HPDE6-E6E7 (cell line): ENCODE measurements at regions not wholly inside any gene's neighbourhood (a gene's known extent, or its start where the extent isn't known, plus 50 kb on each side); places are given as distances from the start of the nearest gene placed in this dataset.
A peak's percentile ranks its signal among the peaks of the same experiment; 100 is the strongest.

ENCODE experiments used
- DNase-seq: peaks from one replicate; pipeline ENCODE4 v3.0.0; 2011; ENCODE audit warnings: missing footprints; ENCODE audit errors: extremely low spot score

DNA sequence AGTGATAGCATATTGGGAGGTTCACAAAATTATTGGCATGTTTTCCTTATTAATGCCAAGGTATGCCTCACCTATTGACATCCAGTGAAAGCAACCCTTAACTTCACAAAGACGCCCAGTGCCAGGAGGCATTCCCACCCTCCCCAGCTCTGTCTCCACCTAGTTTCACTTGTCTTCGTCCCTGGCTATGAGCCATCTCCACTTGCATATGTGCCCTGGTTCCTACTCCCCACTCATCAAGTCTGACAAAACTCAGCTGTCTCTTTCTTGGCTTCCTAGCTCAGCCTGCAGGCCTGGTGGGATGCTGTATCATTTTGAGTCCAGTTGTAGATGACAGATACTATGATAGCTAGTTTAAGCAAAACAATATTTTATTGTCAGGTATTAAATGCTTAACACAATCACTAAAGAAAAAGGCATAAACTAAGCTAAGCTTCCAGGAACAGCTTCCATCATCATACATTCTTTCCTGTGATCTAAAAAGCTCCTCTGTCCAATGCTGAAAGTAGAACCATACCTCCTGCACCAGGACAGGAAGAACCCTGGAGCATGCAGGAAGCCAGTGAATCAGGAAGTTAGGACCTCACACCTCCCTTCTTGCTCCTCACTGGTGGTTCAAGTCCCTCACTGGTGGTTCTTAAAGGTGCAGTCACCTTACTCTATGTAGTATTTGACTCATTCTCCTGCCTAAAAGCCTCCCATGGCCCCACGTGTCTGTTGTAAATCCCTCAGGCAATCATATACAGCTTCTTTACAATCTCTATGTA lies 410.3 kb upstream of the RASGEF1B start:
- no peak for DNase-seq

DNA sequence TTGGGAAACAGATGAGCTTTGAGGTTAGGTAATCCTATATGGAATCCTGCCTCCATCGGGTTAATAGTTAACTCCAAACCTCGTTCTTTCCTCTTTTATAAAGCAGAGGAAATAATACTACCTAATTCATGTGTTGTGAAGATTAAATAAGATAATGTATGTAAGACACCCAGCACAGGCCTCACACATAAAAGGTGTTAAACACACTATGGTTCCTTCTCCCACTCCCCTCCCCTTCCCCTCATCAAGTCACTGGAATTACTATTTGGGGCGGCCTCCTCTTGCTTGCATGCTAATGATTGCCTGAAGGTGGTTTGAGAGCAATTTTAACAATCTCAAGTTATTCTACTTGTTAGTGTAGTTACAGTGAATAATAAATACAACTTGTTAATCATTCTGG lies 404.4 kb upstream of the RASGEF1B start:
- no peak for DNase-seq

DNA sequence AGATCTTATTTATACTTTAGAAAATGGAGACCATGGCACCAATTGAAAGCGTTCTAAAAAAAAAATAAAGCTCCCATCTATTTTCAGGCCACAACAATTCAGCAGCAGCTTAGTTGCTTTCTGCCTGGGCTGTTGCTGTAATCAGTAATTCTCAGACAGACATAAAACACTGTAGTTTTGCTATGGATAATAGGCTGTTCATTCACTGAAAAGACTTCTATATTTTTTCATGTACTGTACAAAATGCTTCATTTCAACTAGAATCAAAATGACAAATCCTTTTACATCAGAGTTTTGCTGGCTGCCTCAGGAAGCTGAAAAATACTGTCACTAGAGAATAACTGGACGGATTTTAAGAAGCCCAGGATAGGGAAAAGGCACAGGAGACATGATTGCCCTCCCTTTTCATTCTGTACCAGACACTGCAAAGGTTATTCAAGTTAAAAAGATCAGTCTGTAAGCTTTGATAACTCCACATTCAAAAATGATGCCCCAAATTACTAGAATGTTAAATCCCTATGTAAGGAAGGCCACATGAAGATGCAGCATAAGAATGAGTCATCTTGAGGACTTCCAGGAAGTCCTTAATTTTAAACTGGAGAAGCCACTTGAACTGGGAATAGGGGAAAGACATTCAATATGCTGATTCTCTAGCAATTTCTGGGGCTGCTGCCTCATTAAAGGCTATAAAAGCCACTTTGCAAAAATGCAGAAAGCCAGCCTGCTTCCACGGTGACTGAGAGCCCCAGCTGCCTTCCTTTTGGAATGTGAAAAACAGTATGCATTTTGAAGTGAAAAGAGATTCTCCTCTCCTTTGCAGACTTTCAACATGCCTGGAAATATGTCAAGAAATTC lies 403.2 kb upstream of the RASGEF1B start:
- DNase-seq, result no peak

DNA sequence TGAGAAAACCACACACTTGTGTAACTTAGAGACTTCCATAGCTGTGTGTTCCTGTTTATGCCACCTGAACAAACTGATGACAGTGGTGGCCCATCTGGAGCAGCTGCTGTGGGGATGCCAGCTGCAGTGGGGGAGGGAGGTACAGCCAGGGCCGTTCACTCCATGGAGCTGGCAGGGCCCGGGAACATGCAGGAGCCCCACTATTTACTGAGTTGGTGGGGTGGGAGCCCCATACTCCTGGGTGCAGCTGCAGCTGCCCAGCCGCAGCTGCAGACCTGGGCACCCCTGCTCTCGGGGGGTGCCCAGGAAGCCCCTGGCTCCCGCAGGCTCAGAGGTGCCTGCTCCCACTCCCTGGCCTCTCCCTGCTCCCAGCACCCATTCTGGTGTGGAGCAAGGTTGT lies 398.6 kb upstream of the RASGEF1B start:
- no peak for DNase-seq

DNA sequence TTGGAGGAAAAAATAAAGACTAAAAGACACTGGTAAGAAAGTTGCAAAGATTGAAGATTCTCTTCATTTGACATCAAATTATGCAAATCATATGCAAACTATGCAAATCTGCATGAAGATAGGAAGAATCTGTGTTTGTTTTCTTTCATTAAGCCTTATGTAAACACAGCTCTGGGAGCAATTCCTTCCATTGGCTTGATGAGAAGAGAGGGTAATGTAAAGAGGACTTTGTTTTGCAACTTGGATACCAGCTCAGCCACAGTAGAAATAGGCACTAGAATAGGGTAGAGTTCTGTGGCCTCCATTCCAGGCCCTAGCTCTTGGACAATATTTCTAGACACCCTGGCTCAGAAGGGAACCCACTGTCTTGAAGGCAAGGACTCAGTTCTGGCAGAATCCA lies 388.4 kb upstream of the RASGEF1B start:
- DNase-seq, result no peak

DNA sequence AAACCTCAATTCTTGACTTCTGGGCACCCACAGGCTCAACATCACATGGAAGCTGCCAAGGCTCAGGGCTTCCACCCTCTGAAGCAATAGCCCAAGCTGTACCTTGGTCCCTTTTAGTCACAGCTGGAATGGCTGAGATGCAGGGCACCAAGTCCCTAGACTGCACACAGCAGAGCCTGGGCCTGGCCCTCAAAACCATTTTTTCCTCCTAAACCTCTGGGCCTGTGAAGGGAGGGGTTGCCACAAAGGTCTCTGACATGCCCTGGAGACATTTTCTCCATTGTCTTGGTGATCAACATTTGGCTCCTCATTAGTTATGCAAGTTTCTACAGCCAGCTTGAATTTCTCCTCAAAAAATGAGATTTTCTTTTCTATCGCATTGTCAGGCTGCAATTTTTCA lies 382.7 kb upstream of the RASGEF1B start:
- no peak for DNase-seq

DNA sequence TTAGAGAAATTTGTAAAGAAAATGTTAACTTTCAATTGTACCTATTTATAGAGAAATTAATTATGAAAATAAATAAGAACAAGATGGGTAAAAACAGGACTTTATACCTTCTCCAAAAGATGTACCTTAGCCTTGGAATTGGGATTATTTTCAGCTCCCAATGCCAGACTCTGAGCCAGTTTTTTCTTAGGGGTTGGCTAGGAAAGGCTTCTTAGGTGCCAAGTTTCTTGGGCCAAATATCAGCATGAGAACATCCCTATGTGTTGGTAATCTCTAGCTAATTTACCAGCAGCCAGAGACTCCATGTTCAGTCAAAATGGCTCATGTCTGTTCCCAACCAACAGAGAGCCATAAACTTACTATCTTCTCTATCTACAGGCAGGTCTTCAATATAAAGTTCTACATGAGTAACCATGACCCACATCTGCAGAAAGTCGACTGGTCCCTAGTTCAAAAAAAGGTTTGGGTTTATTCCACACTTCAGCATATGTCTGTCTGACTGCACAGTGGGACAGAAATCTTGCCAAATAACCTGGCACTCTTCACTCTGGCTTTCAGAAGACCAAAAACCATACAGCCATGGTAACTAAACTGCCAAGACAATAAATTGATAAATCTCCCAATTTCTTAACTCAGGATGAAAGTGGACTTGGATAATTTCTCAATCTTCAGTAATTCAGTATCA lies 380.5 kb upstream of the RASGEF1B start:
- DNase-seq, result no peak

DNA sequence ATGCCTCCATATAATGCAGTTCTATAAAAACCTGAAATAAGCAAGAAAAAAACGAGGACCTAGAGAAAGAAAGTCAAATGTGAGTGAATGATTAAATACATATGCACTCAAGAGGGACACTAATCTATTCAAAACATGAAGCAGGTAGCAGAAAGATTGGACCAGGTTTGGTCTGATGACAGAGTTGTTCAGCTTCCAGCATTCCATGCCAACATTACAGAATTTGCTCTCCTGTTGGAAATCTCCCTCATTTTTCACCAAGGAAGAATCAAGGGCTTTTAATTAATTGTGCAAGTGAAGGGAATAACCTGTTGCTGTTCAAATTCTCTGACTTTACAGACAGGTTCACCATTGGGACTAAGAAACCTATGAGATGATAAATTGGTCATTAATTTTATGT lies 379.0 kb upstream of the RASGEF1B start:
- no peak for DNase-seq

DNA sequence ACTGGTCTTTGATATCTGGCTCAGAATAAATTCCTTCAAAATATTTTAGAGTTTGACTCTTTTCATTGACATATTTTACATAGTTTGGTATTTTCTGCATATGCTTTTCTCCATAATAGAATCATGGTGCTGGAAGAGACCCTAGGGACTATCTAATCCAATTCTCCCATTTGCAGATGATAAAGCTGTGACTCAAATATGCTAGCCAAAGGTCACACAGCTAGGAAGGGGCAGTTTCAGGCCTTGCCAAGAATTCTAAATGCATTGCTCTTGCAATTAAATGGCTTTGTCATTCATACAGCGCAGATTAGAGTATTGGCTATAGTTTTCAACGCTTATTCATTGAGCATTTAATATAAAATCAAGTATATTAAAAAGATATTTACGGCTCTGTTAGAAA lies 374.1 kb upstream of the RASGEF1B start:
- DNase-seq, result no peak

DNA sequence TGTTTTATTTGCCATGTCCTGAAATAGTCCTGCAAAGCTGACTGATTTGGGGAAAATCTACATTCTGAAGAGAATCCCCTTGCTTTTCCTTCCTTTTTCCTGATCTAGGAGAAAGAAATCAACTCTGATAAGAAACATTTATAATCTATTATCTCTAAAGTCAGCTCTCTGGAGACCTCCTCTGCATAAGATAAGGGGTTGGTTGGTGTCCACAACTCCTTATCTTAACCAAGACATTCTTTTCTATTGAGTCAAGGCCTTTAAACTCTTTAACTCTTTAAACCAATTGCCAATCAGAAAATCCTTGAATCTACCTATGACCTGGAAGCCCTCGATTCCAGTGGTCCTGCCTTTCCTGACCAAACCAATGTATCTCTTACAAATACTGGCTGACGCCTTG lies 373.6 kb upstream of the RASGEF1B start:
- DNase-seq, result no peak

DNA sequence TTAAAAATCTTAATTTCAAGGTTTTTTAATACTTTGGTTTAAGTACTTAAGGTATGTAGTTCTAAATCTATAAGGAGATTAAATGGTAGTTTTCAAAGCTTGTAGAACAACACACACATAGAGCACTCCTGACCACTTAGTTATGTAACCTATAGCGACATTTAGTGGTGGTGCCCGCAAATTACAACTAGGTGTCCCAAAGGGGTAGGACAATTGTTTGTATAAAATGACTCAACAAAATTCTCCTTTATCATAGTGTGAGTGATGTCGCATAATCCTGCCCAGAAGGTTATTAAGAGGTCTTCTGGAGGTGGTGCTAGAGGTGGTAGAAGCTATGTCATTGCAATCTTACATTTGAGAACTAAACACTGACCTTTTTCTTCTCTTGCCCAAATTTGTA lies 373.0 kb upstream of the RASGEF1B start:
- DNase-seq, result peak; percentile 50

DNA sequence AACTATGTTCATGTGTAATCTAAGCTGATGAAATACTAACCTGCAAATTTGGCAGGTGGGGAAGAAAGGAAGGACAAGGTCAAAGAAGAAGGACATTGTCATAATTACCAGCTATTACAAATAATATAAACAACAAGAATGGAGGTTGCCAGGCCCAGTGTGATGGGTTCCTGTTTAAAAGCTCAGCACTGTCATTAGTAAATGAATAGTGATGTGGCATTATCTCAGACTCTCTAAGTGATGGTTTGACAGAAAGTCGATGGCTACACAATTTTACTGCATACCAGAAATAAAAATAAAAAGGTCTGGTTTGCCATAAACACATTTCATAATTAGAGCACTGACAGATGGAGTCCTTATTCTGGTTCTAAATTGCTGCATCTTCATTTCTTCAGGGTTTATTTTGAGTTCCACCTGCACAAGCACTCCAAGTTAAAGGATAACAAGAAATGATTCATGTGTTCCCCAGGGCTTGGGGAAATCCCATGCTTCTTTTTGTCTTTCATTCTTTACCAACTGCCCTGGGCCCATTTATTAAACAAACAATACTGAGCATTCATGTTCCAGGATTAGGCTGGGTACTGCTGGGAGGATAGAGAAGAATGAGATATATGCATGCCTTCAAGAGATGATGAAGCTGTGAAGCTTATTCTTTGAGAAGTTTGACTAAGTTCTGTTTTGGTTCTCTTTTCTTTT lies 367.8 kb upstream of the RASGEF1B start:
- no peak for DNase-seq

DNA sequence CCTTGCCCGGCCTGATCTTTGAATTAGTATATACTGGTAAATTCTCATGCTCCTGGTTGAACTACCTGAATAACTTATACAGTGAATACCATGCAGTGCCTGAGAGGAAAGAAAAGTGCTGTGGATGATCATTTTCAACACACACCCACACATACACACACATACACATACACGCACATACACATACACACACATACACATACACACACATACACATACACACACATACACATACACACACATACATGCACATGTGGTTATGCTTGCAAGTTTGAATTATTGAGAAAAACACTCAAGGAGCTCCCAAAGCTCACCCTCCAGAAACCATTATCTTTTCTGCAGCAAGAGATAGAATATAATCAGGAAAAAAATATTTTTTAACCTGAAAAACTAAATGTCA lies 366.9 kb upstream of the RASGEF1B start:
- DNase-seq, result no peak

DNA sequence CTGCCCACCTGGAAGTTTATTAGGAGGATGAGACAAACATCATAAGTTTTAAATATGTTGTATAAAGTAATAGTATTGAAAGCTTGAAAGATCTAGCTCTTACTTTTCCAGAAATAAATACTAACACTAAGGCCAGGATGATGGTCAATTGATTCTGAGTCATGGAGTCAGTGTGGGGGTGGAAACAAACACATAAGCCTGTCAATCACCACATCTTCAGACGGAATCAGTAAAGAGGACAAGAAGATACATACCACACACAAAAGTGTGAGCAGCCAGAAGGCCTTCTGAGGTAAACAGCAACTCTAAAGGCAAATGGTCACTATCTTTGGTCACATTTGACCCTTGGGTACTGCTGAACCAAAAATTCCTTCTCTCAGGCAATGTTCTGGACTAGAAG lies 365.0 kb upstream of the RASGEF1B start:
- no peak for DNase-seq

DNA sequence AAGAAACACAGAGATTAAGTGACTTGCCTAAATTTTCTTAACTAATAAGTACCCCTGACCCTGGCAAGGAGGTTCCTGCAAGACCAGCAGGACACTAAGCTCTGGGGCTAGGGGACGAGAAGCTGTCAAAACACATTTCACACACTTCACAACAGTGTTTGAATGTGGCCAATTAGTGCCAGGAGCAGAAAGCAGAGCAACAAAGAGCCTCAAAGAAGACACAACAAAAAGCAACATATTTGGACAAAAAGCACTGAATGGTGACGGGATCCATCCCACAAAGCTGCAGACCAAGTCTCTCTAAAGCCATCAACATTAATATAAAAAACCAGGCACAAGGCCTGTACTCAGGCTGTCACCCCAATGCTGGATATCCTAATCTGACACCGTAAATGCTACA lies 361.9 kb upstream of the RASGEF1B start:
- DNase-seq, result no peak

DNA sequence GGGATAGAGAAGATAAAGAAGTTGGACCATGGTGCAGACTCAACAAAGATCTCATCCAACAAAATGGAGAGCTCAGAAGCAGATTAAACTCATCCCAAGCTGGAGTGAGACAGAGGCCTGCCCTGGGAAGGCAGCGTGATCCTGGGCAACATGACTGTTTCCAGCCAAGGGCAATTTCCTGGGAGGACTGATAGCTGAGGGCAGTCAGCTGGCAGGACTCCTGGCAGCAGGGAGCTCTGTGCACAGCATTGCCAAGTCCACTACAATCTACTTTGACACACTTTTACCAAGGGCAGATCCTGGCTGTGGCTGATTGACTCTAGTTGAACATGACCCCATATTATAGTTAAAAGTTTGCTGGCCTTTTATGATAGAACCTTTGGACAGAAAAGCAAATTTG lies 357.3 kb upstream of the RASGEF1B start:
- no peak for DNase-seq

DNA sequence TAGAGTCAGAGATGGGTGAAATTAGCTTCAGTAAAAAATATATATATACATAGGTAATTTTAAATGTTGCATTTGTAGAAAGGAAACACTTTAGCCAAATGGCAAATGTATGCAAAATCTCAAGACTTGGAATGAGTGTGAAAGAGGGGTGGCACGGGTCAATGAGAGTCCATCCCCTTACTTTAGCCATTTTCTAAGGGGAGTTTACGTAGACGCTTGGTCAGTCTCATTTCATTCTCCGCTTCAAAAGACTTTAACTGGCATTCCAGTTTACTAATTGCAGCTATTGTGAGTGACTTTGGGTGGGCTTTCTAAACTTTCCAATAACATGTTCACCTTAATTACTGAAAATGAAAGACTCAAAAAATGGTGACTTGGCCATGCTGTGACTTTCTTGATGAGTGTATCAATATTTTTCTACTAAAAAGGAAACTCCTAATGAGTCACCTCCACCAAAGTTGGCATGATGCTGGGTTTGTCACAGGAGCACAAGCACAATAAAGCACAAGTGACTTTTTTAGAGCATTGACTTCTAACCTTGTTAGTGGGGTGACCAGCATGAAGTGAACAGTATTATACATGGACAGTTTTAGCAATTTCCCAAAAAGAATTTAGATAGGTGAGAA lies 356.0 kb upstream of the RASGEF1B start:
- no peak for DNase-seq

DNA sequence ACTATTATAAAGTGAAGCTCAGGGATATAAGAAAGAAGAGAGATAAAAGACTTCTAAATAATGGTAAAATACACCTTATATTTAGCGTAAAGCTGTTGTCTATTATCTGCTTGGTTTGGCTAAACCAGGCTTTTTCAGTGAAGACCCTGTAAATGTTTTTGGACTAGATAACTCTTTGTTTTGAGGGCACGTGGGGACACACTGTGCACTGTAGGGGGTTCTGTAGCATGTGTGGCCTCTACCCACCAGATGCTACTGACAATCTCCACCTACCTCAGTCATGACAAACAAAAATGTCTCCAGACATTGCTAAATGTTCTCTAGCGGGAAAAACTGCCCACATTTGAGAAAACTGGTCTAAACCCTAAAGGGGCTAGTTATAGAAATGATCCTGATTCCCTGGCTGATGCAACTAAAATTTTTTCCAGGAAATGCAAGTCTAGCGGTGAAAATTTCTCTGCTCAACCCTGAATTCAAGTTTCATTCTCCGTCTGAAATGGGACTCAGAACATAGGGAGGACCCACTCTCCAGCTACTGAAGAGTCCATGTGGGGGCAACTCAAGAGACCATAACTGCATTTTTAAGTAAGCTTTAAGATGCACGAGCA lies 355.2 kb upstream of the RASGEF1B start:
- DNase-seq, result no peak

DNA sequence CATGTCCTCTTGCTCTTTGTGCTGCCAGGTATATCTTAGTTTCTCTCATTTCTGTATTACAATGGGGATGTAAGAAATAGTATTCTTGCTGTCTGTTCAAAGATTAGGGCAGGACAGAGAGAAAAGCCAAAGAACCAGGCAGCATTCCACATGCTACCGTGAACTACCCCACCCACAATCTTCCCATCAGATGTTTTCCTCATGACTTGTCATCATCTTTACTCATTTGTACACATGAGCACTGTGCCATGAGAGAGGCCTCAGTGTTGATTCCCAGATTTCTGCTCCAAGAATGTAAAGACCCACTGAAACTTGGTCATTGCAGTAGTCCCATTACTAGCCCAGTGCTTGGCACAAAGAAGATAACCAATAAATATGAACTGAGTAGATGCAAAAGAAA lies 354.6 kb upstream of the RASGEF1B start:
- no peak for DNase-seq

DNA sequence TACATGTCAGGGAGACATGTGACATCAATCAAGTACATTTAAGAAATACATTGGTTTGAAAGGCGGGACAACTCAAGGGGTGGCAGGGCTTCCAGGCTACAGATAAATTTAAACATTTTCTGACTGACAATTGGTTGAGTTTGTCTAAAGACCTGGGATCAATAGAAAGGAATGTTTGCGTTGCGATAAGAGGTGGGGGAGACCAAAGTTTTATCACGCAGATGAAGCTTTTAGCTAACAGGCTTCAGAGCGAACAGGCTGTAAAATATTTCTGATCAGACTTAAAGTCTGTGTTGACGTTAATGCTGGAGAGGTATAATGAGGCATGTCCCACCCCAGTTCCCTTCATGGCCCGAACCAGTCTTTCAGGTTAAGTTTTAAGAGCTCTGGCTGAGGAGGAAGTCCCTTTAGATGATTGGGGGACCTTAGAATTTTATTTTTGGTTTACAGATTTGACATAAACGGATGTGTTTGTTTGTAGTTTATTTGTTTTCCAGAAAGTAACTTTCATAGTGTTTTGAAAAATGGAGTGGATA lies 346.7 kb upstream of the RASGEF1B start:
- no peak for DNase-seq
